C4-2B (cell line): ENCODE measurements at regions not wholly inside any gene's neighbourhood (a gene's known extent, or its start where the extent isn't known, plus 50 kb on each side); places are given as distances from the start of the nearest gene placed in this dataset.
"Not testable (repeated sequence)": the region's sequence is repeated elsewhere in the genome, so short reads cannot be mapped to it uniquely, and the experiment has no call there.

ENCODE experiments used
- H3K27ac ChIP-seq: fragments of 450-650 bp; 2 replicates; pipeline ENCODE4 v1.5.1; 2017
- CTCF ChIP-seq: fragments of 450-650 bp; conservative IDR thresholded peaks from 2 replicates; pipeline ENCODE4 v1.5.1; 2017; ENCODE audit warnings: mild to moderate bottlenecking
- ZFX ChIP-seq: fragments of 450-650 bp; IDR thresholded peaks from 2 replicates; pipeline ENCODE4 v1.6.1; 2017

GRCh38 chr11:134941326-134941725 lies 529.3 kb upstream of the B3GAT1 start:
- no peak overlapping the region for H3K27ac ChIP-seq
- TF ChIP-seq CTCF (no peak), ZFX (no peak)

GRCh38 chr11:134940441-134941126 lies 528.5 kb upstream of the B3GAT1 start:
- TF ChIP-seq CTCF (no peak), ZFX (no peak)
- no peak overlapping the region for H3K27ac ChIP-seq

GRCh38 chr11:134939905-134940304 lies 527.9 kb upstream of the B3GAT1 start:
- TF ChIP-seq CTCF (no peak; the same call in 1 of the 2 replicates), ZFX (no peak)
- no peak overlapping the region for H3K27ac ChIP-seq

- no peak overlapping the region for H3K27ac ChIP-seq
- TF ChIP-seq CTCF (no peak), ZFX (no peak)
These were observed 527.0 kb upstream of the B3GAT1 start for GRCh38 chr11:134939031-134939430.

GRCh38 chr11:134938212-134938611 lies 526.2 kb upstream of the B3GAT1 start:
- TF ChIP-seq ZFX, result no peak
- no peak for TF ChIP-seq CTCF

GRCh38 chr11:134937193-134937592 lies 525.2 kb upstream of the B3GAT1 start:
- H3K27ac ChIP-seq, result not testable (repeated sequence)

More at GRCh38 chr11:134938212-134938611, 526.2 kb upstream of the B3GAT1 start:
- no peak overlapping the region for H3K27ac ChIP-seq

- TF ChIP-seq CTCF (no peak), ZFX (no peak)
- H3K27ac ChIP-seq, result no peak overlapping the region
These were observed 520.7 kb upstream of the B3GAT1 start for GRCh38 chr11:134932761-134933160.

GRCh38 chr11:134925432-134925831 lies 513.4 kb upstream of the B3GAT1 start:
- no peak overlapping the region for H3K27ac ChIP-seq
- TF ChIP-seq ZFX (no peak), CTCF (no peak)
